ENCODE measurements at regions not wholly inside any gene's neighbourhood (a gene's known extent, or its start where the extent isn't known, plus 50 kb on each side); places are given as distances from the start of the nearest gene placed in this dataset.

DNA sequence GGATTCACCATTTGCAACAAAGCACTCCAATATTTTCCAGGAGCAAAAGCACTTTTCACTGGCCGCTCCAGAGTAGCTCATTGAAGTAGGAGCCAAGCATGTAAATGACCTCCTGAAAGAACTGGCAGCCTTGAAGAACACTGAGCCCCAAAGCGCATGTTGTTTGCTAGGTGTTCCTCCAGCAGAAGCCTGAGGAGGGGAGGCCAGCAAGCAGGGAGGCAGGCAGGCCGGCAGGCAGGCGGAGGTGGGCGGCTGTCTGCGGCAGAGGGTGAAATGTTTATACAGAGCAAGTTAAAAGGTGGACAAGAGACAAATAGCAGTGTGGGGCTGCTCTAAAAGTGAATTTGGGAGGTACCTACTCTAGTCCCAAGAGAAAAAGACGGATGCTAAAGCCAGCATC is 439.4 kb downstream of the CCDC91 start:
- no peak overlapping the region for H3K27ac Mint-ChIP-seq
- no peaks in the 10 kb centered on the region for H3K9me3 ChIP-seq (ENCODE audit: control insufficient read depth, low read length, poor library complexity, severe bottlenecking)
- no peak for DNase-seq
- no peak for ATAC-seq
- no peaks in the 10 kb centered on the region for H3K4me1 Mint-ChIP-seq
- H3K36me3 Mint-ChIP-seq (ENCODE audit: low read depth) = no peaks in the 10 kb centered on the region
- peaks cover 17% of the 10 kb centered on the region for H3K27me3 Mint-ChIP-seq
- H3K4me3 Mint-ChIP-seq = no peak overlapping the region

- peaks cover 17% of the 10 kb centered on the region for H3K27me3 Mint-ChIP-seq
- no peak for DNase-seq
- no peak overlapping the region for H3K27ac Mint-ChIP-seq
- no peaks in the 10 kb centered on the region for H3K36me3 Mint-ChIP-seq (ENCODE audit: low read depth)
- no peaks in the 10 kb centered on the region for H3K9me3 ChIP-seq (ENCODE audit: control insufficient read depth, low read length, poor library complexity, severe bottlenecking)
- H3K4me1 Mint-ChIP-seq = no peaks in the 10 kb centered on the region
- H3K4me3 Mint-ChIP-seq = no peak overlapping the region
- ATAC-seq = no peak
Measured at GRCh38 chr12:28631831-28632230, 441.6 kb downstream of the CCDC91 start.

GRCh38 chr12:28640519-28640918 is 450.3 kb downstream of the CCDC91 start:
- DNase-seq (no peak), ATAC-seq (no peak)
- no peak overlapping the region for H3K27ac Mint-ChIP-seq
- no peaks in the 10 kb centered on the region for H3K27me3 Mint-ChIP-seq
- no peaks in the 10 kb centered on the region for H3K36me3 Mint-ChIP-seq (ENCODE audit: low read depth)
- H3K9me3 ChIP-seq (ENCODE audit: control insufficient read depth, low read length, poor library complexity, severe bottlenecking) = no peaks in the 10 kb centered on the region
- H3K4me3 Mint-ChIP-seq = no peak overlapping the region
- H3K4me1 Mint-ChIP-seq = no peaks in the 10 kb centered on the region

DNA sequence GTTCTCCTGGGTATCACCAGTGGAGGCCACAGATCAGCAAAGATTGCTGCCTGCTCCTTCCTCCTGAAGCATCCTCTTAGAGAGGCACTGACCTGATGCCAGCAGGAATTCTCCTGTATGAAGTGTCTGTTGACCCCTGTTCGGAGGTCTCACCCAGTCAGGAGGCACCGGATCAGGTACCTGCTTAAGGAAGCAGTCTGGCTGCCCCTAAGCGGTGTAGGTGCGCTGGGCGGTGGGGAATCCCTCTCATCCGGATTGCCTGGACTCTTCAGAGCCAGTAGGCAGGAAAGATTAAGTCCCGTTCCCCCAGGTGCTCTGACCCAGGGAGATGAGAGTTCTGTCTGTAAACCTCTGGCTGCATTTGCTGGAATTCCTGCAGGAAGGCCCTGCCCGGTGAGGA is 455.2 kb downstream of the CCDC91 start:
- Mint-ChIP-seq H3K27ac (no peak overlapping the region), H3K4me3 (no peak overlapping the region), H3K36me3 (ENCODE audit: low read depth) (no peaks in the 10 kb centered on the region), H3K27me3 (no peaks in the 10 kb centered on the region), H3K4me1 (no peaks in the 10 kb centered on the region)
- ATAC-seq = no peak
- no peaks in the 10 kb centered on the region for H3K9me3 ChIP-seq (ENCODE audit: control insufficient read depth, low read length, poor library complexity, severe bottlenecking)
- DNase-seq = no peak

DNA sequence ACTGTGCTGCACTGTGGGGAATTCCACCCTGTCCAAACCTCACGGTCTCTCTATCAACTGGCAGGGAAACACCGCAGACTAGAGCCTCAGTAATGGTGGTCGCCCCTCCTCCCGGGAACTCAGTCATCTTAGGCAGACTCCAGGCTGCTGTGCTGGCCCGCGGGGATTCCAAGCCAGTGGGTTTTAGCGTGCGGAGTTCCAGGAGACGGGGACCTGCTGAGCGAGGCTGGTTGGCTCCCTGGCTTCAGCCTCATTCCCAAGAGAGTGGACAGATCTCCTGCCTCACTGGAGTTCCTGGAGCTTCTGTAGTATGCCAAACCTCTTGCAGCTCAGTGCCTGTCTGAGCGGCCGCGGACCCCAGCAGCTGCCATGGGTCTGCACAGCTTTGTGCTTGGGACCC is 455.6 kb downstream of the CCDC91 start:
- no peak for DNase-seq
- no peaks in the 10 kb centered on the region for H3K9me3 ChIP-seq (ENCODE audit: control insufficient read depth, low read length, poor library complexity, severe bottlenecking)
- Mint-ChIP-seq H3K4me3 (no peak overlapping the region), H3K27me3 (no peaks in the 10 kb centered on the region), H3K4me1 (no peaks in the 10 kb centered on the region), H3K27ac (no peak overlapping the region), H3K36me3 (ENCODE audit: low read depth) (no peaks in the 10 kb centered on the region)
- ATAC-seq = no peak

DNA sequence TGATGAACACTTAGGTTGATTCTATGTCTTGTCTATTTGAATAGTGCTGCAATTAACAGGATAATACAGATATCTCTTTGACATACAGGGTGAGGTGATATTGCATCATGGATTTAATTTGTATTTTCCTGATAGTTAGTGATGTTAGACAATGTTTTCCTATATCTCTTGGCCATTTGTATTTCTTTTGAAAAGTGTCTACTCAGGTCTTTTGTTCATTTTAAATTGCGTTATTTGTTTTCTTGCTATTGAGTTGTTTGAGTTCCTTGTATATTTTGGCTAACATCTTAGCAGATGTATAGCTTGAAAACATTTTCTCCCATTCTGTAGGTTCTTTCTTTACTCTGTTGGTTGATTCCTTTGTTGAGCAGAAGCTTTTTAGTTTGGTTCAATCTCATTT is 460.6 kb downstream of the CCDC91 start:
- no peaks in the 10 kb centered on the region for H3K36me3 Mint-ChIP-seq (ENCODE audit: low read depth)
- no peak overlapping the region for H3K4me3 Mint-ChIP-seq
- ATAC-seq = no peak
- no peaks in the 10 kb centered on the region for H3K9me3 ChIP-seq (ENCODE audit: control insufficient read depth, low read length, poor library complexity, severe bottlenecking)
- no peaks in the 10 kb centered on the region for H3K4me1 Mint-ChIP-seq
- DNase-seq = no peak
- no peaks in the 10 kb centered on the region for H3K27me3 Mint-ChIP-seq
- H3K27ac Mint-ChIP-seq = no peak overlapping the region

DNA sequence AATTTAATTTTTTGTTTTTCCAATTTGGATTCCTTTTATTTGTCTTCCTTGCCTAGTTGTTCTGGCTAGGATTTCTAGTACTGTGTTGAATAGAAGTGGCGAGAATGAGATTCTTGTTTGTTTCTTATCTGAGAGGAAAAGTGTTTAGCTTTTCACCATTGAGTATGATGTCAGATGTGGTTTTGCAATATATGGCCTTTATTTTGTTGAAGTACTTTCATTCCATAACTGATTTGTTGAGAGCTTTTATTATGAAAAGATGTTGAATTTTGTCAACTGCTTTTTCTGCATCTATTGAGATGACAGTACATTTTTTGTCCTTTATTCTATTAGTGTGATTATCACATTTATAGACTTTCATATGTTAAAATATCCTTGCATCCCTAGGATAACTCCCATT is 462.0 kb downstream of the CCDC91 start:
- Mint-ChIP-seq H3K27ac (no peak overlapping the region), H3K27me3 (no peaks in the 10 kb centered on the region), H3K4me1 (no peaks in the 10 kb centered on the region), H3K36me3 (ENCODE audit: low read depth) (no peaks in the 10 kb centered on the region), H3K4me3 (no peak overlapping the region)
- no peaks in the 10 kb centered on the region for H3K9me3 ChIP-seq (ENCODE audit: control insufficient read depth, low read length, poor library complexity, severe bottlenecking)
- ATAC-seq = no peak
- no peak for DNase-seq

GRCh38 chr12:28681980-28682379 is 467.1 kb upstream of the FAR2 start:
- no peak overlapping the region for H3K4me3 Mint-ChIP-seq
- H3K36me3 Mint-ChIP-seq (ENCODE audit: low read depth) = no peaks in the 10 kb centered on the region
- no peak overlapping the region for H3K27ac Mint-ChIP-seq
- no peaks in the 10 kb centered on the region for H3K27me3 Mint-ChIP-seq
- DNase-seq (no peak), ATAC-seq (no peak)
- H3K9me3 ChIP-seq (ENCODE audit: control insufficient read depth, low read length, poor library complexity, severe bottlenecking) = no peaks in the 10 kb centered on the region
- H3K4me1 Mint-ChIP-seq = no peaks in the 10 kb centered on the region

GRCh38 chr12:28683366-28683765 is 465.7 kb upstream of the FAR2 start:
- H3K27me3 Mint-ChIP-seq = no peaks in the 10 kb centered on the region
- DNase-seq = no peak
- no peak overlapping the region for H3K27ac Mint-ChIP-seq
- no peak overlapping the region for H3K4me3 Mint-ChIP-seq
- H3K36me3 Mint-ChIP-seq (ENCODE audit: low read depth) = no peaks in the 10 kb centered on the region
- ATAC-seq = no peak
- H3K4me1 Mint-ChIP-seq = no peaks in the 10 kb centered on the region
- H3K9me3 ChIP-seq (ENCODE audit: control insufficient read depth, low read length, poor library complexity, severe bottlenecking) = no peaks in the 10 kb centered on the region

- peaks cover 6% of the 10 kb centered on the region for H3K27me3 Mint-ChIP-seq
Measured at GRCh38 chr12:28689398-28690175, 459.5 kb upstream of the FAR2 start.

DNA sequence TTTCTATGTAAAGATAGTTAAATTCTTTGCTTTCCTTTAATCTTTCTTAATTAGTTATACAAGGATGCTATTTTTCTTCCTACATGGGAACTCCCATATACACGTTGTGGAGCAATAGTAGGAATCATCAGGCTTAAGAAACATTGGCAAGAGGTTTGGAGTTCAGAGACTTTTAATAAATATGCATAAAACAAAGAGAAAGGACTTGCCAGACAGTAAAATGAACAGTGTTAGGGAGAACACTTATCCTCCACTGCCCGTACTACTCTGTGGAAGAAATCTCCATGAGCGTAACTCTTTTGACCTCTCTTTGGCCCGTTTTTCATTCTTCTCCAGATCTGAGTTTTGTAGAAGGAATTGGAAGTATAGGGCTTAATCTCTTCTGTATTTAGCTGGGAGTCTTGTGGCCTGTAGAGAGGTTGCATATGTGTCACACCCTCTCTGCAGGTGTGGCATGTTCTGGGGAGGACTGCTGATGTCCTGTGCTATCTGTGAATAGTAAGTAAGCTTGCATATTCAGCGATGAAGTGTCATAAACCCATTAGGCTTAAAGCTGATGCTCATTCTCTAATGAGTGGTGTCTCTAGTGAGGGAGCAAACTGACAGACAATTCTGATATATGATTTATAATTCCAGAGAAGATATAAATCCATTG is 455.4 kb upstream of the FAR2 start:
- ATAC-seq (no peak), DNase-seq (no peak)
- no peaks in the 10 kb centered on the region for H3K4me1 Mint-ChIP-seq
- H3K27ac Mint-ChIP-seq = no peak overlapping the region
- H3K36me3 Mint-ChIP-seq (ENCODE audit: low read depth) = no peaks in the 10 kb centered on the region
- peaks cover 6% of the 10 kb centered on the region for H3K27me3 Mint-ChIP-seq
- no peak overlapping the region for H3K4me3 Mint-ChIP-seq
- no peaks in the 10 kb centered on the region for H3K9me3 ChIP-seq (ENCODE audit: control insufficient read depth, low read length, poor library complexity, severe bottlenecking)

More at GRCh38 chr12:28689398-28690175, 459.5 kb upstream of the FAR2 start:
- no peaks in the 10 kb centered on the region for H3K9me3 ChIP-seq (ENCODE audit: control insufficient read depth, low read length, poor library complexity, severe bottlenecking)
- H3K4me1 Mint-ChIP-seq = no peaks in the 10 kb centered on the region
- no peak overlapping the region for H3K4me3 Mint-ChIP-seq
- DNase-seq (no peak), ATAC-seq (no peak)
- no peak overlapping the region for H3K27ac Mint-ChIP-seq
- no peaks in the 10 kb centered on the region for H3K36me3 Mint-ChIP-seq (ENCODE audit: low read depth)

GRCh38 chr12:28698553-28698952 is 450.5 kb upstream of the FAR2 start:
- ATAC-seq (no peak), DNase-seq (no peak)
- no peaks in the 10 kb centered on the region for H3K4me1 Mint-ChIP-seq
- H3K4me3 Mint-ChIP-seq = no peak overlapping the region
- H3K36me3 Mint-ChIP-seq (ENCODE audit: low read depth) = no peaks in the 10 kb centered on the region
- H3K27ac Mint-ChIP-seq = no peak overlapping the region
- H3K9me3 ChIP-seq (ENCODE audit: control insufficient read depth, low read length, poor library complexity, severe bottlenecking) = no peaks in the 10 kb centered on the region
- H3K27me3 Mint-ChIP-seq = no peaks in the 10 kb centered on the region

- no peaks in the 10 kb centered on the region for H3K4me1 Mint-ChIP-seq
Measured at GRCh38 chr12:28699029-28699428, 450.0 kb upstream of the FAR2 start.

GRCh38 chr12:28700161-28700560 is 448.9 kb upstream of the FAR2 start:
- ATAC-seq = no peak
- H3K36me3 Mint-ChIP-seq (ENCODE audit: low read depth) = no peaks in the 10 kb centered on the region
- H3K4me1 Mint-ChIP-seq = no peaks in the 10 kb centered on the region
- no peaks in the 10 kb centered on the region for H3K27me3 Mint-ChIP-seq
- no peak for DNase-seq
- no peak overlapping the region for H3K27ac Mint-ChIP-seq
- no peak overlapping the region for H3K4me3 Mint-ChIP-seq
- no peaks in the 10 kb centered on the region for H3K9me3 ChIP-seq (ENCODE audit: control insufficient read depth, low read length, poor library complexity, severe bottlenecking)

More at GRCh38 chr12:28699029-28699428, 450.0 kb upstream of the FAR2 start:
- ATAC-seq (no peak), DNase-seq (no peak)
- Mint-ChIP-seq H3K27me3 (no peaks in the 10 kb centered on the region), H3K4me3 (no peak overlapping the region), H3K27ac (no peak overlapping the region), H3K36me3 (ENCODE audit: low read depth) (no peaks in the 10 kb centered on the region)
- no peaks in the 10 kb centered on the region for H3K9me3 ChIP-seq (ENCODE audit: control insufficient read depth, low read length, poor library complexity, severe bottlenecking)
